ENCODE measurements at regions not wholly inside any gene's neighbourhood (a gene's known extent, or its start where the extent isn't known, plus 50 kb on each side); places are given as distances from the start of the nearest gene placed in this dataset.

DNA sequence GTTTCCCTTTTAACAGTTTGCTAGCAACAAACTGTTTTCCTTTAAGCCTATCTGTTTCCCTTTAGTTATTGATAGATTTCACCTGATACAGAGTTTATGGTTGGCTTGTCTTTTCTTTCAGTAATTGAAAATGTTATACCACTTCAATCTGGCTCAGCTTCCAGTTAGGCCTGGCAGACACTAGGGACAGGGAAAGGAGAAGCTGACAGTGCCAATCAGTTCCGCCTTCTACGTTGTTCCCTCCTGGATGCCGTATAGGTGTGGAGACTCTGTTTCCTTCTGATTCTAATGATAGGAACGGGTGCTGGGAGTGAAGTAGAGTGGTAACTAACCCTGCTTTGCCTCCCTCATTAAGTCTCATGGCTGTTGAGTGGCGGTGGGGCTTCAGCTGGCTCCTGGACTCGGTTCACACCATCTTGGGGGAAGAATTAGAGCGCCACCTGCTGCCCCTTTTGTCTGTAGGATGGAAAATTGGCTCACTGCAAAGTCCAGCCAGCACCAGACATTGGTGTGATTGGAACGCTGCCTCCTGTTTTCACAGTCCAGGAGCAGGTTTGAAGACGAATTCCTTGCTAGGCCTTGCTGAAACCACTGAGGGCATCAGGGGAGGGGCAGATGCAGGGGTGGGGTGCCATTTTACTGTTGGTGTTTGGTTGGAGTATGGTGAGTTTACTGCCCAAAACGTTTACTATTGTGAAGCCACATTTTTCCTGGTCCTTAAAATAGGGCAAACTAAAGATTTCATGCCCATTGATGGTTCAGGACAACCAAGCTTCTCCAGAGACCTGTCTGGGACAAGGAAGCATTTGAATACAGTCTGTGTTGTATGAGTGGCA is 1729.5 kb downstream of the GRIK2 start:
- no peaks in the 10 kb centered on the region; the same call in 1 of the 2 replicates for H3K4me1 Mint-ChIP-seq
- peak; percentile 98 for ATAC-seq
- POLR2A ChIA-PET: interaction anchor here (0.8 kb wide), 1 partner anchor 273 kb away, joined by 3 read pairs; no protein-coding TSS in a partner anchor

DNA sequence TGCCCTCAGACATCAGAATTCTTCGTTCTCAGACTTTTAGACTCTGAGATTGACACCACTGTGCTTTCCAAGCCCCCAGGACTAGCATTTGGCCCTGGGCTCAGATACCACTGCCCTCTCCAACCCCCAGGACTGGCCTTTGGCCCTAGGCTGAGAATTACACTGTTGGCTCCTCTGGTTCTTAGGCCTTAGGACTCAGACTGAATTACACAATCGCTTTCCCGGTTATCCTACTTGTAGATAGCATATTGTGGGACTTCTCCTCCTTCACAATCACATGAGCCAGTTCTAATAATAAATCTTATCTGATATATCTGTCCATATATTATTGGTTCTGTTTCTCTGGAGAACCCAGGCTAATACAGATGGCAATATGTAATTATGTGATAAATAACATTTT is 1725.5 kb downstream of the GRIK2 start:
- CTCF ChIA-PET: no interaction called here
- peaks cover 12% of the 10 kb centered on the region; the same call in 1 of the 2 replicates for H3K9me3 Mint-ChIP-seq
- ATAC-seq: no peak
- no peaks in the 10 kb centered on the region for H3K27me3 Mint-ChIP-seq (ENCODE audit: low read depth)
- no peak for DNase-seq (ENCODE audit: low spot score)
- H3K36me3 Mint-ChIP-seq: no peaks in the 10 kb centered on the region
- no peaks in the 10 kb centered on the region; the same call in 1 of the 2 replicates for H3K4me1 Mint-ChIP-seq
- POLR2A ChIA-PET: no interaction called here
- H3K4me3 Mint-ChIP-seq: no peak overlapping the region
- H3K27ac Mint-ChIP-seq: no peak overlapping the region
- TF ChIP-seq JAZF1 (CRISPR knock-in tag; IDR thresholded peaks at IDR 0.05) (no peak), RELA (CRISPR knock-in tag; IDR thresholded peaks at IDR 0.05; ENCODE audit: borderline replicate concordance) (no peak), SP1 (CRISPR knock-in tag; conservative IDR thresholded peaks at IDR 0.05) (no peak), KAT7 (CRISPR knock-in tag; IDR thresholded peaks at IDR 0.05; ENCODE audit: borderline replicate concordance) (no peak), GTF2I (CRISPR knock-in tag; conservative IDR thresholded peaks at IDR 0.05) (no peak), ZNF232 (CRISPR knock-in tag; IDR thresholded peaks at IDR 0.05) (no peak)
- TF ChIP-seq, protein P1, sequence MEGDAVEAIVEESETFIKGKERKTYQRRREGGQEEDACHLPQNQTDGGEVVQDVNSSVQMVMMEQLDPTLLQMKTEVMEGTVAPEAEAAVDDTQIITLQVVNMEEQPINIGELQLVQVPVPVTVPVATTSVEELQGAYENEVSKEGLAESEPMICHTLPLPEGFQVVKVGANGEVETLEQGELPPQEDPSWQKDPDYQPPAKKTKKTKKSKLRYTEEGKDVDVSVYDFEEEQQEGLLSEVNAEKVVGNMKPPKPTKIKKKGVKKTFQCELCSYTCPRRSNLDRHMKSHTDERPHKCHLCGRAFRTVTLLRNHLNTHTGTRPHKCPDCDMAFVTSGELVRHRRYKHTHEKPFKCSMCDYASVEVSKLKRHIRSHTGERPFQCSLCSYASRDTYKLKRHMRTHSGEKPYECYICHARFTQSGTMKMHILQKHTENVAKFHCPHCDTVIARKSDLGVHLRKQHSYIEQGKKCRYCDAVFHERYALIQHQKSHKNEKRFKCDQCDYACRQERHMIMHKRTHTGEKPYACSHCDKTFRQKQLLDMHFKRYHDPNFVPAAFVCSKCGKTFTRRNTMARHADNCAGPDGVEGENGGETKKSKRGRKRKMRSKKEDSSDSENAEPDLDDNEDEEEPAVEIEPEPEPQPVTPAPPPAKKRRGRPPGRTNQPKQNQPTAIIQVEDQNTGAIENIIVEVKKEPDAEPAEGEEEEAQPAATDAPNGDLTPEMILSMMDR (IDR thresholded peaks at IDR 0.05): no peak
- TF ChIP-seq, protein P2, sequence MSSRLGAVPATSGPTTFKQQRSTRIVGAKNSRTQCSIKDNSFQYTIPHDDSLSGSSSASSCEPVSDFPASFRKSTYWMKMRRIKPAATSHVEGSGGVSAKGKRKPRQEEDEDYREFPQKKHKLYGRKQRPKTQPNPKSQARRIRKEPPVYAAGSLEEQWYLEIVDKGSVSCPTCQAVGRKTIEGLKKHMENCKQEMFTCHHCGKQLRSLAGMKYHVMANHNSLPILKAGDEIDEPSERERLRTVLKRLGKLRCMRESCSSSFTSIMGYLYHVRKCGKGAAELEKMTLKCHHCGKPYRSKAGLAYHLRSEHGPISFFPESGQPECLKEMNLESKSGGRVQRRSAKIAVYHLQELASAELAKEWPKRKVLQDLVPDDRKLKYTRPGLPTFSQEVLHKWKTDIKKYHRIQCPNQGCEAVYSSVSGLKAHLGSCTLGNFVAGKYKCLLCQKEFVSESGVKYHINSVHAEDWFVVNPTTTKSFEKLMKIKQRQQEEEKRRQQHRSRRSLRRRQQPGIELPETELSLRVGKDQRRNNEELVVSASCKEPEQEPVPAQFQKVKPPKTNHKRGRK (CRISPR knock-in tag; IDR thresholded peaks at IDR 0.05; ENCODE audit: borderline replicate concordance): no peak
- TF ChIP-seq, protein P3, sequence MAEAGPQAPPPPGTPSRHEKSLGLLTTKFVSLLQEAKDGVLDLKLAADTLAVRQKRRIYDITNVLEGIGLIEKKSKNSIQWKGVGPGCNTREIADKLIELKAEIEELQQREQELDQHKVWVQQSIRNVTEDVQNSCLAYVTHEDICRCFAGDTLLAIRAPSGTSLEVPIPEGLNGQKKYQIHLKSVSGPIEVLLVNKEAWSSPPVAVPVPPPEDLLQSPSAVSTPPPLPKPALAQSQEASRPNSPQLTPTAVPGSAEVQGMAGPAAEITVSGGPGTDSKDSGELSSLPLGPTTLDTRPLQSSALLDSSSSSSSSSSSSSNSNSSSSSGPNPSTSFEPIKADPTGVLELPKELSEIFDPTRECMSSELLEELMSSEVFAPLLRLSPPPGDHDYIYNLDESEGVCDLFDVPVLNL (CRISPR knock-in tag; IDR thresholded peaks at IDR 0.05; ENCODE audit: borderline replicate concordance, low read depth): no peak

More for the DNA sequence above, 1729.5 kb downstream of the GRIK2 start:
- no peak overlapping the region for H3K27ac Mint-ChIP-seq
- CTCF ChIA-PET: interaction anchor here (0.6 to 3.8 kb wide), 14 partner anchors 12 to 1735 kb away, joined by 3 to 63 read pairs (median 4); no protein-coding TSS in a partner anchor
- peaks cover 6% of the 10 kb centered on the region for H3K9me3 Mint-ChIP-seq
- H3K36me3 Mint-ChIP-seq: no peaks in the 10 kb centered on the region
- TF ChIP-seq, protein P4, sequence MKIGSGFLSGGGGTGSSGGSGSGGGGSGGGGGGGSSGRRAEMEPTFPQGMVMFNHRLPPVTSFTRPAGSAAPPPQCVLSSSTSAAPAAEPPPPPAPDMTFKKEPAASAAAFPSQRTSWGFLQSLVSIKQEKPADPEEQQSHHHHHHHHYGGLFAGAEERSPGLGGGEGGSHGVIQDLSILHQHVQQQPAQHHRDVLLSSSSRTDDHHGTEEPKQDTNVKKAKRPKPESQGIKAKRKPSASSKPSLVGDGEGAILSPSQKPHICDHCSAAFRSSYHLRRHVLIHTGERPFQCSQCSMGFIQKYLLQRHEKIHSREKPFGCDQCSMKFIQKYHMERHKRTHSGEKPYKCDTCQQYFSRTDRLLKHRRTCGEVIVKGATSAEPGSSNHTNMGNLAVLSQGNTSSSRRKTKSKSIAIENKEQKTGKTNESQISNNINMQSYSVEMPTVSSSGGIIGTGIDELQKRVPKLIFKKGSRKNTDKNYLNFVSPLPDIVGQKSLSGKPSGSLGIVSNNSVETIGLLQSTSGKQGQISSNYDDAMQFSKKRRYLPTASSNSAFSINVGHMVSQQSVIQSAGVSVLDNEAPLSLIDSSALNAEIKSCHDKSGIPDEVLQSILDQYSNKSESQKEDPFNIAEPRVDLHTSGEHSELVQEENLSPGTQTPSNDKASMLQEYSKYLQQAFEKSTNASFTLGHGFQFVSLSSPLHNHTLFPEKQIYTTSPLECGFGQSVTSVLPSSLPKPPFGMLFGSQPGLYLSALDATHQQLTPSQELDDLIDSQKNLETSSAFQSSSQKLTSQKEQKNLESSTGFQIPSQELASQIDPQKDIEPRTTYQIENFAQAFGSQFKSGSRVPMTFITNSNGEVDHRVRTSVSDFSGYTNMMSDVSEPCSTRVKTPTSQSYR (CRISPR knock-in tag; IDR thresholded peaks at IDR 0.05): no peak
- TF ChIP-seq ATF1 (CRISPR knock-in tag; IDR thresholded peaks at IDR 0.05) (no peak), ATF2 (CRISPR knock-in tag; IDR thresholded peaks at IDR 0.05; ENCODE audit: borderline replicate concordance, low read depth) (no peak)
- TF ChIP-seq, protein P1 (IDR thresholded peaks at IDR 0.05): peak; percentile 62
- H3K27me3 Mint-ChIP-seq (ENCODE audit: low read depth): no peaks in the 10 kb centered on the region
- DNase-seq (ENCODE audit: low spot score): peak; percentile 87
- H3K4me3 Mint-ChIP-seq: no peak overlapping the region; the same call in 1 of the 2 replicates

Data from WTC11 (cell line).